HK-2 (cell line): ENCODE measurements at regions not wholly inside any gene's neighbourhood (a gene's known extent, or its start where the extent isn't known, plus 50 kb on each side); places are given as distances from the start of the nearest gene placed in this dataset.

Experiments
- DNase-seq: peaks from one replicate; pipeline ENCODE4 v3.0.0-alpha.2; 2018; ENCODE audit not compliant: unreplicated experiment

- no peak for DNase-seq
These were observed 313.2 kb upstream of the MME start for GRCh38 chr3:154766765-154767503.

GRCh38 chr3:154764856-154765640 lies 315.1 kb upstream of the MME start:
- DNase-seq, result no peak

GRCh38 chr3:154762486-154762885 lies 317.6 kb upstream of the MME start:
- DNase-seq, result no peak

- DNase-seq, result no peak
These were observed 320.2 kb upstream of the MME start for GRCh38 chr3:154759966-154760365.

GRCh38 chr3:154758109-154758868 lies 321.8 kb upstream of the MME start:
- no peak for DNase-seq

- DNase-seq, result no peak
These were observed 323.1 kb upstream of the GPR149 start for GRCh38 chr3:154753101-154753500.

- DNase-seq, result no peak
These were observed 319.5 kb upstream of the GPR149 start for GRCh38 chr3:154749514-154749913.

GRCh38 chr3:154745929-154746328 lies 315.9 kb upstream of the GPR149 start:
- no peak for DNase-seq

- DNase-seq, result no peak
These were observed 315.1 kb upstream of the GPR149 start for GRCh38 chr3:154745122-154745521.

- DNase-seq, result no peak
These were observed 313.4 kb upstream of the GPR149 start for GRCh38 chr3:154743418-154743817.

GRCh38 chr3:154734468-154734867 lies 304.5 kb upstream of the GPR149 start:
- no peak for DNase-seq

- no peak for DNase-seq
These were observed 300.2 kb upstream of the GPR149 start for GRCh38 chr3:154730186-154730585.

GRCh38 chr3:154729741-154730140 lies 299.8 kb upstream of the GPR149 start:
- DNase-seq, result no peak

GRCh38 chr3:154728285-154728684 lies 298.3 kb upstream of the GPR149 start:
- no peak for DNase-seq

- DNase-seq, result no peak
These were observed 290.9 kb upstream of the GPR149 start for GRCh38 chr3:154720921-154721320.

- no peak for DNase-seq
These were observed 288.1 kb upstream of the GPR149 start for GRCh38 chr3:154718053-154718452.

- no peak for DNase-seq
These were observed 286.2 kb upstream of the GPR149 start for GRCh38 chr3:154716170-154716569.

GRCh38 chr3:154708554-154708953 lies 278.6 kb upstream of the GPR149 start:
- no peak for DNase-seq

- DNase-seq, result no peak
These were observed 271.1 kb upstream of the GPR149 start for GRCh38 chr3:154701055-154701454.

- no peak for DNase-seq
These were observed 260.4 kb upstream of the GPR149 start for GRCh38 chr3:154690413-154690812.

- no peak for DNase-seq
These were observed 254.4 kb upstream of the GPR149 start for GRCh38 chr3:154684440-154684839.

- no peak for DNase-seq
These were observed 254.0 kb upstream of the GPR149 start for GRCh38 chr3:154684021-154684420.
